ENCODE measurements at regions not wholly inside any gene's neighbourhood (a gene's known extent, or its start where the extent isn't known, plus 50 kb on each side); places are given as distances from the start of the nearest gene placed in this dataset.

GRCh38 chr4:110792036-110792435 lies 169.2 kb upstream of the PITX2 start:
- Histone ChIP-seq H3K4me1 (ENCODE audit: control insufficient read depth, insufficient read depth, low read length) (no peaks in the 10 kb centered on the region), H3K4me3 (ENCODE audit: low read depth, low read length) (no peak overlapping the region), H3K27ac (ENCODE audit: low read depth, low read length) (no peak overlapping the region), H3K36me3 (ENCODE audit: control insufficient read depth, insufficient read depth, low read length) (no peaks in the 10 kb centered on the region), H3K9me3 (ENCODE audit: control insufficient read depth, insufficient read depth, low read length) (no peaks in the 10 kb centered on the region), H3K27me3 (ENCODE audit: control insufficient read depth, insufficient read depth, low read length) (no peaks in the 10 kb centered on the region)
- WGBS (ENCODE audit: insufficient coverage), result no CpG with 5 or more reads among the region's 1 CpG
- no peak for DNase-seq (ENCODE audit: low read depth in 4 of 6, low spot score in 6 of 6)

- no peaks in the 10 kb centered on the region for H3K36me3 ChIP-seq (ENCODE audit: control insufficient read depth, insufficient read depth, low read length)
Observed at GRCh38 chr4:110793381-110793801, 170.5 kb upstream of the PITX2 start.

GRCh38 chr4:110793890-110794554 lies 171.1 kb upstream of the PITX2 start:
- H3K27ac ChIP-seq (ENCODE audit: low read depth, low read length), result no peak overlapping the region
- WGBS (ENCODE audit: insufficient coverage), result 14% methylated on average over 1 of the region's 5 CpGs

More at GRCh38 chr4:110793381-110793801, 170.5 kb upstream of the PITX2 start:
- Histone ChIP-seq H3K4me3 (ENCODE audit: low read depth, low read length) (no peak overlapping the region), H3K4me1 (ENCODE audit: control insufficient read depth, insufficient read depth, low read length) (no peaks in the 10 kb centered on the region), H3K9me3 (ENCODE audit: control insufficient read depth, insufficient read depth, low read length) (no peaks in the 10 kb centered on the region), H3K27me3 (ENCODE audit: control insufficient read depth, insufficient read depth, low read length) (no peaks in the 10 kb centered on the region), H3K27ac (ENCODE audit: low read depth, low read length) (no peak overlapping the region)
- WGBS (ENCODE audit: insufficient coverage), result 88% methylated on average over 1 of the region's 4 CpGs
- DNase-seq (ENCODE audit: low read depth in 4 of 6, low spot score in 6 of 6), result no peak

DNA sequence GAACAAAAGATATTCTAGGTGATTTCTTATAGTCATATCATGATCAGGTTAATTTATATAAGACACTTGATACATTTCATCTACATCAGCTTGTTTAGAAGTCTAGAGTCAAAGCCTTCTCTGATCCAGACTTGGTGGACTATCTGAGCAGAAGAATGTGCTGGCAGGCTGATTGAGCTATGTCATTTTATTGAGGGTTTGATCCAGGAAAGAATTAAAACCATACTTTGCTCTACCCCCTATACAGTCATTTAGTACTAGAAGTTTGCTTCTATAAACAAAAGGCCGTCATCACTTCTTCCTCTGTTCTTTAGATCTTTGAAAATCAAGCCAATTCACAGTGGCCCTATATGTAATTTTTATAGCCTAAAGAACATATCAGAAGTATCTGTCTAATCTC lies 173.1 kb upstream of the PITX2 start:
- no peak for DNase-seq (ENCODE audit: low read depth in 4 of 6, low spot score in 6 of 6)
- Histone ChIP-seq H3K4me3 (ENCODE audit: low read depth, low read length) (no peak overlapping the region), H3K27me3 (ENCODE audit: control insufficient read depth, insufficient read depth, low read length) (no peaks in the 10 kb centered on the region), H3K4me1 (ENCODE audit: control insufficient read depth, insufficient read depth, low read length) (no peaks in the 10 kb centered on the region), H3K9me3 (ENCODE audit: control insufficient read depth, insufficient read depth, low read length) (no peaks in the 10 kb centered on the region), H3K27ac (ENCODE audit: low read depth, low read length) (no peak overlapping the region), H3K36me3 (ENCODE audit: control insufficient read depth, insufficient read depth, low read length) (no peaks in the 10 kb centered on the region)
- WGBS (ENCODE audit: insufficient coverage), result 60% methylated on average over 1 of the region's 1 CpG

More at GRCh38 chr4:110793890-110794554, 171.1 kb upstream of the PITX2 start:
- peak in 2 of 6 donors; percentile 18 to 45 for DNase-seq (ENCODE audit: low read depth in 4 of 6, low spot score in 6 of 6)
- Histone ChIP-seq H3K4me3 (ENCODE audit: low read depth, low read length) (no peak overlapping the region), H3K27me3 (ENCODE audit: control insufficient read depth, insufficient read depth, low read length) (no peaks in the 10 kb centered on the region), H3K36me3 (ENCODE audit: control insufficient read depth, insufficient read depth, low read length) (no peaks in the 10 kb centered on the region), H3K9me3 (ENCODE audit: control insufficient read depth, insufficient read depth, low read length) (no peaks in the 10 kb centered on the region), H3K4me1 (ENCODE audit: control insufficient read depth, insufficient read depth, low read length) (no peaks in the 10 kb centered on the region)

- no peaks in the 10 kb centered on the region for H3K36me3 ChIP-seq (ENCODE audit: control insufficient read depth, insufficient read depth, low read length)
- 100% methylated on average over 1 of the region's 1 CpG for WGBS (ENCODE audit: insufficient coverage)
- H3K9me3 ChIP-seq (ENCODE audit: control insufficient read depth, insufficient read depth, low read length), result no peaks in the 10 kb centered on the region
- H3K4me1 ChIP-seq (ENCODE audit: control insufficient read depth, insufficient read depth, low read length), result no peaks in the 10 kb centered on the region
- no peak for DNase-seq (ENCODE audit: low read depth in 4 of 6, low spot score in 6 of 6)
- H3K27me3 ChIP-seq (ENCODE audit: control insufficient read depth, insufficient read depth, low read length), result no peaks in the 10 kb centered on the region
- no peak overlapping the region for H3K27ac ChIP-seq (ENCODE audit: low read depth, low read length)
- H3K4me3 ChIP-seq (ENCODE audit: low read depth, low read length), result no peak overlapping the region
Observed at GRCh38 chr4:110797486-110797885, 174.6 kb upstream of the PITX2 start.

DNA sequence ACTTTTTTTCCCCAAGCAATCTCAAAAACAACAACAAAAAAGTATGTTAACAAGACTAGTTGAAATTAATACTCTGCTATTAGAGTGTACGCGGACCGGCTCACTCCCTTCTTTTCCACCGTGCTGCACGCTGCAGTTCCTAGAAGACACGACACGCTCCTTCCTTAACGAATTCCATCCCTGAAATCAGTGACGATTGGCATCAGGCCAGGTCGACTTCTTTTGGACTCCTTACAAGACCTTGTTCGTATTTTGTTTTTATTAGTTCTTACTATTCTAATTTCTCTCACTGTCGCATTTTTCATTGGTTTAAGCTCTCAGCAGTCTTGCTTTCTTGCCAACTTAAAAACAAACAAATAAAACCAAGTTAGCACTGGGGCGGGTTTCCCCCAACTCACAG lies 175.8 kb upstream of the PITX2 start:
- Histone ChIP-seq H3K9me3 (ENCODE audit: control insufficient read depth, insufficient read depth, low read length) (no peaks in the 10 kb centered on the region), H3K4me1 (ENCODE audit: control insufficient read depth, insufficient read depth, low read length) (no peaks in the 10 kb centered on the region), H3K27me3 (ENCODE audit: control insufficient read depth, insufficient read depth, low read length) (no peaks in the 10 kb centered on the region), H3K4me3 (ENCODE audit: low read depth, low read length) (no peak overlapping the region), H3K36me3 (ENCODE audit: control insufficient read depth, insufficient read depth, low read length) (no peaks in the 10 kb centered on the region), H3K27ac (ENCODE audit: low read depth, low read length) (no peak overlapping the region)
- 39% methylated on average over 12 of the region's 13 CpGs for WGBS (ENCODE audit: insufficient coverage)
- DNase-seq (ENCODE audit: low read depth in 4 of 6, low spot score in 6 of 6), result peak in 2 of 6 donors; percentile 17 to 19

DNA sequence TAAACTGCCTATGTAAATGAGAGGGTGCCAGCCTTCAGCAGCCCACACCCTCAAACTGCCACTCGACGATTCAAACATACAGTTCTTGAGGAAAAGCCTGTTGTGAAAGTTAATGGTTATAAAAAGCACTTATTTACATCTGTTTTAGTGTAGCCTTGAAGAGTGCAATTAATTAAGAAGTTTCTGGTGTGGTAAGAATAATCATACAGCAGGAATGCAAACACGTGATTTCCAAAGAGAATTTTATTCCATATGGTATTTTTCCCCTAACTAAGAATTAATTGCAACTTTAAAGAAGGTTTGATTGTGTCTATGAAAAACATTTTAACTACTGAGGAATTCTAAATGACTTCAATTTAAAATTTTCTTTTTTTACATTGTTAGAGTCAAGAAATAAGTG lies 176.3 kb upstream of the PITX2 start:
- Histone ChIP-seq H3K27ac (ENCODE audit: low read depth, low read length) (no peak overlapping the region), H3K4me3 (ENCODE audit: low read depth, low read length) (no peak overlapping the region), H3K36me3 (ENCODE audit: control insufficient read depth, insufficient read depth, low read length) (no peaks in the 10 kb centered on the region), H3K27me3 (ENCODE audit: control insufficient read depth, insufficient read depth, low read length) (no peaks in the 10 kb centered on the region), H3K4me1 (ENCODE audit: control insufficient read depth, insufficient read depth, low read length) (no peaks in the 10 kb centered on the region), H3K9me3 (ENCODE audit: control insufficient read depth, insufficient read depth, low read length) (no peaks in the 10 kb centered on the region)
- no peak for DNase-seq (ENCODE audit: low read depth in 4 of 6, low spot score in 6 of 6)
- no CpG with 5 or more reads among the region's 3 CpGs for WGBS (ENCODE audit: insufficient coverage)

DNA sequence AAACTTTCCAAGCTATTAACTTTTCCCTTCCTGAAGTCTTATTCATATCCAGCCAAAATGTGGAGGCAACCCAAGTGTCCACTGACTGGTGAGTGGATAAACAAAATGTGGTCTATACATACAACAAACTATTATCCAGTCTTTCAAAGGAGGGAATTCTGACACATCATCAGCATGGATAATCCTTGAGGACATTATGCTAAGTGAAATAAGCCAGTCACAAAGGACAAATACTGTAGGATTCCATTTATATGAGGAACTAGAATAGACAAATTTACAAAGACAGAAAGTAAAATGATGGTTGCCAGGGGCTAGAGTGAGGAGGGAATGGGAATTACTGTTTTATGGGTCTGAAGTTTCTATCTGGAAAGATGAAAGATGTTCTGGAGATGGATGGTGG lies 178.7 kb upstream of the PITX2 start:
- DNase-seq (ENCODE audit: low read depth in 4 of 6, low spot score in 6 of 6), result no peak
- H3K9me3 ChIP-seq (ENCODE audit: control insufficient read depth, insufficient read depth, low read length), result no peaks in the 10 kb centered on the region
- H3K4me1 ChIP-seq (ENCODE audit: control insufficient read depth, insufficient read depth, low read length), result no peaks in the 10 kb centered on the region
- no peak overlapping the region for H3K4me3 ChIP-seq (ENCODE audit: low read depth, low read length)
- no peaks in the 10 kb centered on the region for H3K36me3 ChIP-seq (ENCODE audit: control insufficient read depth, insufficient read depth, low read length)
- H3K27ac ChIP-seq (ENCODE audit: low read depth, low read length), result no peak overlapping the region
- no peaks in the 10 kb centered on the region for H3K27me3 ChIP-seq (ENCODE audit: control insufficient read depth, insufficient read depth, low read length)

DNA sequence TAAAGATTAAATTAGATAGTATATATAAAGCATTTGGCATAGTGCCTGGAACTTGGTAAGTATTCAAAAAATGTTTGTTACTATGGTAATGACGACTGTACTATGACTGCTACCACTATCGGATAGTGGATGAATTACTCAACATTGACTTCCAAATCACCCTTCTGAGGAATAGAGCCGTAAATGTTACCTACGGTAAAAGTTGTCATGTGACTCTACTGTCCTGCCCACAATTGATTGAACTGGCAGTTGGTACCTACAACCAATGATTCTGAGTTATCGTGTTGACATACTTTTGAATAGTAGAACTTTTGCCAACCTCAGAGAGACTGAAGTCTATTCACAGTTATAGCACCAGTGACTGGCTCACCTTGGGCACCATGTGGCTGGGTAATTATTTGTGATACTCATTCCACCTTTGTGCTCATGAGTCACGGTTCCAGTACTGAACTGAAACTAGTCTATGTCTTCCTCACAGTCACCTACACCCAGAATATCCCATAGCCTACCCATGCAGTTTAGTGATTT lies 185.5 kb upstream of the PITX2 start:
- Histone ChIP-seq H3K27ac (ENCODE audit: low read depth, low read length) (no peak overlapping the region), H3K9me3 (ENCODE audit: control insufficient read depth, insufficient read depth, low read length) (no peaks in the 10 kb centered on the region), H3K27me3 (ENCODE audit: control insufficient read depth, insufficient read depth, low read length) (no peaks in the 10 kb centered on the region), H3K36me3 (ENCODE audit: control insufficient read depth, insufficient read depth, low read length) (no peaks in the 10 kb centered on the region), H3K4me3 (ENCODE audit: low read depth, low read length) (no peak overlapping the region), H3K4me1 (ENCODE audit: control insufficient read depth, insufficient read depth, low read length) (no peaks in the 10 kb centered on the region)
- DNase-seq (ENCODE audit: low read depth in 4 of 6, low spot score in 6 of 6), result no peak
- no CpG with 5 or more reads among the region's 6 CpGs for WGBS (ENCODE audit: insufficient coverage)

- Histone ChIP-seq H3K27ac (ENCODE audit: low read depth, low read length) (no peak overlapping the region), H3K27me3 (ENCODE audit: control insufficient read depth, insufficient read depth, low read length) (no peaks in the 10 kb centered on the region), H3K9me3 (ENCODE audit: control insufficient read depth, insufficient read depth, low read length) (no peaks in the 10 kb centered on the region), H3K4me3 (ENCODE audit: low read depth, low read length) (no peak overlapping the region), H3K36me3 (ENCODE audit: control insufficient read depth, insufficient read depth, low read length) (no peaks in the 10 kb centered on the region), H3K4me1 (ENCODE audit: control insufficient read depth, insufficient read depth, low read length) (no peaks in the 10 kb centered on the region)
- WGBS (ENCODE audit: insufficient coverage), result 83% methylated on average over 1 of the region's 4 CpGs
- DNase-seq (ENCODE audit: low read depth in 4 of 6, low spot score in 6 of 6), result no peak
Observed at GRCh38 chr4:110815950-110816349, 193.1 kb upstream of the PITX2 start.
